ENCODE measurements at regions not wholly inside any gene's neighbourhood (a gene's known extent, or its start where the extent isn't known, plus 50 kb on each side); places are given as distances from the start of the nearest gene placed in this dataset.

DNA sequence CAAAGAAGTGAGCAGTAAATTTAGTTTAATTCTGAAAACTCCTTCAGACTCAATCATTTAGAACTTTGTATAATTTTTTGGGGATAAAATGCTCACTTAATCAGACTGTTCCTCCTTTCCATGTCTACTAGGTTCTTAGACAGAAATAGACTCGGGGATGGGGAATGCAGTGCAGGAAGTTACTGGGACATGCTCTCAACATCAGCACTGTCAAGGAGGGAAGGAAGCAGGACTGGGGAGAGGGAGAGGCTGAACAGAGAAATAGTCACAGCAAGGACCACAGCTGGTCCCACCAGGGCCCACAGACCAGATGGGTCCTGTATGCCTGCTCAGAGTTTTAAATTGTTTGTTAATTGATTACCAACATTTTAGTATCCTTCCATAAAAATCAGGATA, 310.1 kb upstream of the MSX2 start:
- no peak for DNase-seq

DNA sequence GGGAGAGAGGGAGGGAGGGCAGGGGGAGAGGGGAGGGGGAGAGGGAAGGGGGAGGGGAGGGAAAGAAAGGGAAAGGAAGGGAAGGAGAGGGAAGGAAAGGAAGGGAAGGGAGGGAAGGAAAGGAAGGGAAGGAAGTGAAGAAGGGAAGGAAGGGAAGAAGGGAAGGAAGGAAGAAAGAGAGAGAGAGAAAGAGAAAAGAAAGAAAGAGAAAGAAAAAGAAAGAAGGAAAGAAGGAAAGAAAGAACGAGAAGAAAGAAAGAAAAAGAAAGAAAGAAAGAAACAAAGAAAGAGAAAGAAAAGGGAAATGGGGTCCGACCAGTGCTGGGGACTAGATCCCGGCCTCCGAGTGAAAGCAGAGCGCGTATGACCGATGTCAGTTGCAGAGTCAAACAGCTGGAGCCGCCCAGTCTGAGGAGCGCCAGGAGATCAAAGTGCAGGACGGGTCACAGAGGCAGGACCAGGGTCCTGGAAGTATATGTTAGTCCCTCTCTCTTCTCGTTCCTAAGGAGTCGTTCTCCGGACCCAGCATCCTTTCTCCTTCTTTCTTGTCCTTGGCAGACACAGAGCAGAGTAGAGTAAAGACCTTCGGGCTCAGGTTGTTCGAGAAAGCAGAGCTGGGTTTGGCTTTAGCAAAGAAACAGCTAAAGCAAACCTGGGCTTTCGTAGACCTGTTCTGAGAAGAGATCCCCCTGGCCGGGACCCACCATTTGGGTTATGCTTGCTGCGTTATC, 305.4 kb upstream of the MSX2 start:
- no peak for DNase-seq

DNA sequence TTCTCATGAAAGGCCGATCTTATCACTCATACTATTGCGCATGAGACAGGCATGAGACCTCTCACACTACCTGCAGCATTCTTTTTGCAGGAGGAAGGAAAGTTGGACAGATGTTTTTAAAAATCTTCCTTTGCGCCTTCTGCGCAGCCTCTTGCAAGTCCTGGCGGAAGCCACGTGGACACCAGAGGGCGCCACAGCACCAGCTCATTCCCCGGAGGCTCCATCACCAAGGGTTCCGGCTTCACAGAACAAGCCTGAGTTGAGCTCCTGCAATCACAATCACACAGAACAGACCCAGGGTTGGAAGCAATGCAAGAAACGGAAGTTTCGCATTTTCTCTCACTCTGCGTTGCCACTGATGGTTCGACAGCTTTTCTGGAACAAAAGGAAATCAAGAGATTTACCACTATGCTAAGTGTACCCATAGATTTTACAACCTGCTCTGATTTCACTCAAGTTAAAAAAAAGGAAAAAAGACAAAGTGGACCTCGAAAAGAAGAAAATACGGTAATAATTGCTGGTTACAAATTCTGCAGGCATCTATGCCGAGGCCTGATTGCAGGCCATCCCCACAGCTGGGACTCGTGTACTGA, 304.7 kb upstream of the MSX2 start:
- peak; percentile 77 for DNase-seq

DNA sequence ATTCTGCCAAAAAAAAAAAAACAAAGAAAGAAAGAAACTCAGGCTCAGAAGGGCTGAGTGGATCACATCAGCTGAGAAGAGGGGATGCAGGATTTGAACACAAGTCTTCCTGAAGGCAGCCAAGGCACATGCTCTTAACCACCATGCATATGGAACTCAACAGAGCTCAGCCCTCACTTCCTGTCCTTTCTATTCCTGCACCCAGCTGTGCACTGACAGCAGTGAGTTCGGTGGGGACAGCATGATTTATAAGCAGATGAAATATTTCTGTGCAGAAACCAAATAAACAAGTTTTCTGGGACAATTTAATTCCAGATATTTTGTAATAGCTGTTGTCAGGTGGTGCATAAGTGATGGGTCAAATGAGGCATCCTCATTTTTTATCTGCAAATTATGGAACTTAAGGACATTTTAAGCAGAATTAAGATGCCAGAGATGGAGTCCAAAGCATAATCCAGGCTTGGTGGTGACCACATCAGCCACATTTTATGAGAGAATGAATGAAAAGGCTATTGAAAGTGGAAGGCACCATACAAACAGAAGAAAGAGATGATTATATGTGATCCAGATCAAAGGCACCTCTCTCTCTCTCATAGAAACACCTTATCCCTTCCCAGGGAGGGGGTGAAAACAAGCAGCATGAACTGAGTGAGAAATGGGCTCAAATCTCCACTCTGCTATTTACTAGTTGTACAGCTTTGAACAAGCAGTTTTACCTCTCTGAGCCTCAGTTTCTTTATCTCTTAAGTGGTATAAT, 303.6 kb upstream of the MSX2 start:
- no peak for DNase-seq

DNA sequence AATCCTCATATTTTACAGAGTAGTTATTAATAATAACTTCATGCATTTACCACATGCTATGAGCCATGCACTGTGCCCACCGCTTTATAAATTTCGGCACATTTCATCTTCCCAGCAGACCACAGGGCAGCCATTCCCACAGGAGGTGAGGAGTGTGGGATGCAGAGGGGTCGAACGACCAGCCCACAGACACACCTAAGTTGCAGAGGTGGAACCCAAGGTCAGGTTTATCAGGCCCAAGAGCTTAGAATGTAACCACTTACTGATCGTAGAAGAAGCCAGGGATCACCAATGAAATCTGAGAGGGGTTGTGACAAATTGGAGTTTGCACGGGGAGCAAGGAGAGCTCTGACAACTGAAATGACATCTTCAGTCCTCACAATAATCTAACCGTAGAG, 303.0 kb upstream of the MSX2 start:
- no peak for DNase-seq

DNA sequence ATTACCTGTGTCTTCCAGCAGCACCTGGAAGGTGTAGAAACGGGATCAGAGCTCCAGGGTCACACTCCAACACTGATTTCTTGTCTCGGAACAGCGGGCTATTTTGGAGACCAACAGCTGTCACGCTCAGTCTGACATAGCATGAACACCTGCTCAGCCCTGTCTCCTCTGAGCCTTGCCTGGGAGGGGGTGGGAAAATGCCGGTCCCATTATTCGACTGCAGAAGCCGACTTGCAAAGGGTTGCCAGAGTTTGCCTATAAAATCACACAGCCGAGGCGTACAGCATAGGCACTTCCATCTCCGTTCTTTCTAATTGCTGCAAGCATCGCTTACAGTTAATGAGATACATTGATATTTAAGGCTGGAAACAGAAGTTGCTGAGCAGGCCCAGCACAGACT, 300.8 kb upstream of the MSX2 start:
- DNase-seq: no peak

DNA sequence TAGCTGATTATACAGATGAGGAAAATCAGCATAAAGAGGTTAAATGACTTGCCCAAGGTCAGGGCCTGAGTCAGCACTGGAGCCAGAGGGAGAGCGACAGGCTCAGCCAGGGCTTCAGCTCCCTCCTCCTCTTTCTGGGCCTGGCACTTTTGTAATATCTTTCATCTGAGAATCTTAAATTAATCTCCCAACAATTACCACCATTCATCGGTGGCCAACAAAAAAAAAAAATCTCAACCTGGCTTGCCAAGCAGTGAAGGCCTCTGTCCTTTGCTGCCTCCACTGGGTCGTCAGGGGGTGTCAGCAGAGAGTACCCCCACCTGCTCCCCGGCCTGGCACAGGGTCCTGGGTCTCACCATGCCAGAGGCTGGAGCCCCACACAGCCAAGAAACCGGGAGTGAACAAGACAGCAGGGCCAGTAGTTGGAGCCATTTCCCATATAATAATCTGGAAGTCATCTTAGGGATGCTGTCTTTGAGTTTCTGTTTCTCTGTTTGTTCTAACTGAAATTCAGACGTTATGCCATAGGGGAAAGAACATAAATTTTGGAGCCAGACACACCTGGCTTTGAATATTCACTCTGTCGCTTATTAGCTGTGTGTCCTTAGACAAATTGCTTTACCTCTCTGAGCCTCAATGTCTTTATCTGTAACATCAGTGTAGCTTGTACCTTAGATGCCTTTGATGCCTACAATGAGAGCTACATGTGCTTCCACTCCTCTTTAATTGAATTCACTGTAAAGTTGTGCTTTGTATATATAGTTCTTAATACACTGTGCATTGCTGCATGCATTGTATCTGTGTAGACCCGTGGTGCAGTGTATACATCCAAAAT, 299.9 kb upstream of the MSX2 start:
- no peak for DNase-seq

DNA sequence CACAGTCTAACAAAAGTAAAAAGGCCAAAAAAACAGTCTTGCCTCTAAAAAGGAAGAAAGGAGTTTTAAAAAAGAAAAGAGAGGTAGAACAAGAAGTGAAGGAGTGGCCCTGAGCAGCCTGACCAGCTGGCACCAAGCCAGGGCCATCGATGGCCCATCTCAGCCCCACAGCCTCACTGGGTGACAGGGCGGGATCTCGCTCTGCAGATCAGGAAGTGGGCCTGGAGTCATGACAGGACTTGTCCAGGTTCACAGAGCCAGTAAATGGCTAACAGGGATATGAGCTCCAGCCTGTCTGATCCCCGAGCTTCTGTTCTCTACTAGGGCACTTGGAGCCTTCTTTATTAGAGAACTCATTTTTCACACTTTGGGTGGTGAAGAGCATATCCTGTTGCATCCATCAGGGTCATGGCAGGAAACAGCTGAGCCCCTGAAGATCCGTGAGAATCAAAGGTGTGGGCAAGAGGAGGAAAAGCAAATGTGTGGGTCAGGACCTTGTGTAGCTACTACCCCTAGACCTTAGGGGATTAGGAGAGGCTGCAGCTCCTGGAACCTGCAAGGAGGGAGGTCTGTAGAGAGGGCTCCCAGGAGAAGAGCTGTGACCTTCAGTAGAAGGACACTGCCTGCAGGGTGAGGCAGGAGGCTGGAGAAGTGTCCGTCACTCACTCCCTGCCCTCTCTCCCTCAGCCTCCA, 299.0 kb upstream of the MSX2 start:
- no peak for DNase-seq

DNA sequence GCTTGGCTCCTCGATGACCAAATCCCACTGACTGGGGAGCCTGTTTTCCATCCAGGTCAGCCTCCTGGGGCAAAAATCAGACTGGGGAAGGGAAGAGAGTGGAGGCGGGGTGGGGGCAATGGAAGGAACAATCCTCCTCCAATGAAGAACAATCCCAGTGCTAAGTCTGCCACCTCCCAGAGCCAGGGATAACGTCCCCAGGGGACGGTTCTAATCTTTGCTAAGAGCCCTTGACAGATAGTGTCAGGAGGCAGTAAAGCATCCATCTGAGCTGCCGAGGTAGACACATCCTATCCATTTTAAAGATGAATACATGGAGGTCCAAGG, 298.5 kb upstream of the MSX2 start:
- no peak for DNase-seq

DNA sequence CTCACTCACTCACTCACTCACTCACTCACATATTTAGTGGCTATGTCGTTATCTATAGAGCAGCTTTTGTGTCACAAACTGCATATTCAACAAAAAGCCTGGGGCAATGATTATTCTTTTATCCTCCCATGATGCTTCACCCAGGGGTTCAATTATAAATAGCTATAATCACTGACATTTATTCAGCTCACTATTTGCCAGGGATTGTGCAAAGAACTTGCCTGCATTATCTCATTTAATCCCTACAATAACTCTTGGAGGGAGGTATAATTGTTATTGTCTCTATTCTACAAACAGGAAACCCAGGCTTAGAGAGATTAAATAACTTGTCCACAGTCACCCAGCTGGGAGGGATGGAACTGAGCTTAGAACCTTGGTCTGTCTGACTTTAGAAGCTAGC, 298.0 kb upstream of the MSX2 start:
- no peak for DNase-seq

DNA sequence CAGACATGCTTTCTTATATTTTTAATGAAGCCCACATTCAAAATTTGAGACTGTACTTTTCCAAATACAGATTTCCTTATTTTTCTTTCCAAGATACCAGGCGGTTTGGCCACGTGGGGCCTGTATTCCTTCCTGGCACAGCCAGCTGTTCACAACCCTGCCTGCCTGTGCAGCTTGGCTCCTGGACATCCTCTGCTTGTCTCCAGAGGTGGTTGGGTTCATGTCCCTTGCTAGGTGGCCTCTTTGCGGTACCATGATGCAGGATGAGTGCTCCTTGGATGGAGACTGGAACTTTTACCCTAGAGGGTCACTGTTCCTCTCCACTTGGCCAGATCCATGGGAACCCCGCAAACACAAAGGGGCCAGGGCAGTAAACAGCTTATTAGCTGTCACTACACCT, 297.5 kb upstream of the MSX2 start:
- no peak for DNase-seq

DNA sequence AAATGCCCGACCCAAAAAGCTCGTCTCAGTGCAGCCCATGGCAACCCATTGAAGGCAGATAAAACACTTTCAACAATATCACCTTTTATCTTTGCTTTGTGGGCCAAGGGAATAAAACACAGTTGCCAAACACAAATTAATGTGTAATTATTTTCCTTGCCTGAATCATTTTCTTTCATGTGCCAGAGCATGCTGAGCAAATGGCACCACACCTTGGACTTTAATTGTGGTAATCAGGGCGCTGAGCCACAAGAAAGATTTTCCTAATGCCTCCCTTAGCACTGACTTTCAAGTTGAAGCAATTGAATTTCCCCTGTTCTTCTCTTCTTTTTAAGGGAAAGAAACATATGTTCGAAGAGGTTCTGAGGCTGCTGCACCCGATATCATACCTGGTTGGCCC, 297.1 kb upstream of the MSX2 start:
- no peak for DNase-seq

DNA sequence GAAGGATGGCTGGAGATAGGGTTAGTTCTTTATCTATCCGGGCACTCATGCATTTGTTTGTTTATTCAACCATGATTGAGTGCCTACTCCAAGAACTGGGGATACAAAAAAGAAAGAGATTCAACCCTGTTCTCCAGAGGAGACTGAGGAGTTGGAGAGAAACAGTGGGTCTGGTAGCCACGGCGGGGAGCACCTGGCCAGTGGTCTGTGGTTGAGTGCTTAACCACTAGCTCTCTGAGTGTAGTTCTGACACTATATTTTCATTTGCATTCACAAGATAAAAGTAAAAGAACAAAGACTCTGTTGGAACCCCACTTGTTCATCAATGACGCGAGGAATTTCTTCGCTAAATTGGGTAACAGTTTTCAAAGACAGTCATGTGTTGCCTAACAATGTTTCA, 295.5 kb upstream of the MSX2 start:
- no peak for DNase-seq

DNA sequence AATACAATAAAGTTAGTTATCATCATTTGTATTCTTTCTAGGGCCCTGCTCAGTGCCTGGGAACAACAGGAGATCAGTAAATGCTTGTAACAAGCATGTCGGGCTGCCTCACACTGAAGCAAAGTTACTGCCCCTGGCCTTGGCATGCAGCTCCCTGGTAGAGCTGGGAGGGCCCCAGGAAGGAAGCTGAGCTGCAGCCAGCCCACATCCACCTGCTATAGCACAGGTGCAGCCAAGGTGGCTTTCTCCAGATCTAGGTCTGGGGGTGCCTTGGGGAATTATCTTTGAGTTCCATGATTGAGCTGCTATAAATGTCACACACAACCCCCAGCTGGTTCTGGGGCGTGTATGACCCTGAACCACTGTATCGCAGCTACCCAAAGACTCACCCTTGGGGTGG, 293.4 kb upstream of the MSX2 start:
- no peak for DNase-seq

DNA sequence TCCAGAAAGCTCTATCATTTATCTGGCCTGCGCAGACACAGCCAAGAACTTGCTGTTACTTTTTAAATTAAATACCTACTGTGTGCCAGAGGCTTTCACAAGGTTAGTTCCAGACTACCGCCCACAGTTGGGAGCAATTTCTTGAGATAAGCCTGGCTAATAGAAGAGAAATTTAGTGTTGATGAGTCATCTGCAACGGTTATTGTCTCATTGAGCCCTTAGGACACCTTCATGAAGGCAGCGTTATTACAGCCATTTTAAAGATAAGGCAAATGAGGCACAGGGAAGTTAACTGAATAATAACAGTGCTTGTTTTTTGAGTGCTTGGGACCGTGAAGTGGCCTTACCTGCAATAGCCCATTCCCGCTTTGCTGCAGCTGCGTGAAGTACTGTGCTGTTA, 292.9 kb upstream of the MSX2 start:
- no peak for DNase-seq

DNA sequence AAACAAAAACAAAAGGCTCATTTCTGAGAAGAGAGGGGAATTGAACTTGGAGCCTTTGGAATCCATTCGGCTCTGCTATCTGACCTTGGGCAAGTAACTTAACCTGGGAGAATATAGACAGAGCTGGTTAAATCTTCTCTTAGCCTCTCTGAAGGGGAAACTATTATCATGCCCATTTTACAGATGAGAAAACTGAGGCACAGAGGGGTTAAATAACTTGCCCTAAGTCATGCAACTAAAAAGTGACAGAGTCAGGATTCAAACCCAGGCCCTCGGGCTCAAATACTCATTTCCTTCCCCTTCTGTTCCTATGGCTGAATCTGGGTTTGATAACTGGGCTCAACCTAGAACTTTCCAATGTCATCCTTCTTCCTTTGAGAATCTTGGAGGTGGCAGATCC, 291.3 kb upstream of the MSX2 start:
- no peak for DNase-seq

DNA sequence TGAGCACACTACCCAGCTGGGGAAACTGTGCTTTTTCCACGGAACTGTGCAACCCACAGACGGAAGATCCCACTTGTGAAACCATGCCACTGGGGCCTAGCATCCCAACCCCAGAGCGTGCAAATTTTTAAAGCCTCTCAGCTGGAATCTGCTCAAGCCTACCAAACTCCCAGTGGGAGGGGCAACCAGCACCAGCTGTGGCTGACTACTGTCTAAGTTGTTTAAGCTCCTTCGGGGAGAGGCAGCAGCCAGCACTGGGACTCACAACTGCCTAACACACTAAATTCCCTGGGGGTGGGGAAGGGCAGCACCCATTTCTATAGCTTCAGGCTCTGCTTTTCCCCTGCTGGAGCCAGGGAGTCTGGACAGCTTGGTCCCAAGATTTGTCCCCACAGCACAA, 287.6 kb upstream of the MSX2 start:
- DNase-seq: no peak

DNA sequence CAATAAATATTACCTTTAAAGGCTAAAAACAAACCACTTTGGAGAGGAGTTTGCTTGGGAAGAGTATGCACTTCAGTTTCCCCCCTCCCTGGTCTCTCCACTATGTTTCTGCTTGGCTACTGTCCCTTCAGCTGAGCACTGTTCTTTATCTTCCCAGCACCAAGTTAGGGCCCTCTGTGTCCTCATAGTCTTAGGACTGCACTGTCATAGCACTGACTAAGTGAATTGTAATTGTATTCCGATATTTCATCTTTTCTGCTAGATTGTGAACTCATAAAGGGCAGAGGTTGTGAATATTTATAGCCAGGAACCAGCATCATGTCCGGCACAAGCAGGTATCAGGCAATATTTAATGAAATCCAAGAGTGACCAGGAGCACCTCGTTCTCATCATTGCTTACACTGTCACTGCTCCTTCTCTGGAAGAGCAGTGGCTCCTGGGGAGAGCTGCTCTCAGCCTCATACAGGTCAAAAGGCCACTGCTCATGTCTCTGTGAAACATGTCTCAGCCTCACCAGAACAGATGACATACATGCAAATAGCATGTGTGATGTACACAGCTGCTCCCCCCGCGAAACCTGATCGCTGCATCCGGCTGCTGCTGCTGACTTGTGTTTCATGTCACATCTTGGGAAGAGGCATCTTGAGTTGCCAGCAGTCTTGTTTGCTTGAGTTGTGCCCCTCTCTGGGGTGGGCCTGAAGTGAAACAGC, 279.7 kb upstream of the MSX2 start:
- DNase-seq: no peak

DNA sequence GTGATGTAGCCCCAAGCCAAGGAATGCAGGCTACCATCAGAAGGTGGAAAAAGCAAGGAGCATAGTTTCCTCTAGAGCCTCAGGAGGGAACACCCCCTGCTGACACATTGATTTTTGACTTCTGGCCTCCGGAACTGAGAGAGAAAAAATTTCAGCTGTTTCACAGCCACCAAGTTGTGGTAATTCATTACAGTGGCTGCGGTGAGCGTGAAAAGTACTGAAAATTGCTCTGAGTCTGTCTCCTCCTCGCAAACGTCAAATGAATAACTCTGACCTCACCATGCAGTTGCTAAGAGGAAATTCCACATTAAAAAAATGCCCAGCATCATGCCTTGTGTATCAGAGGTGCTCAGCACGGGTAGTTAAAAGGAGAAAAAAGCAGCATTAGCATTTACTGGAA, 277.9 kb upstream of the MSX2 start:
- no peak for DNase-seq

DNA sequence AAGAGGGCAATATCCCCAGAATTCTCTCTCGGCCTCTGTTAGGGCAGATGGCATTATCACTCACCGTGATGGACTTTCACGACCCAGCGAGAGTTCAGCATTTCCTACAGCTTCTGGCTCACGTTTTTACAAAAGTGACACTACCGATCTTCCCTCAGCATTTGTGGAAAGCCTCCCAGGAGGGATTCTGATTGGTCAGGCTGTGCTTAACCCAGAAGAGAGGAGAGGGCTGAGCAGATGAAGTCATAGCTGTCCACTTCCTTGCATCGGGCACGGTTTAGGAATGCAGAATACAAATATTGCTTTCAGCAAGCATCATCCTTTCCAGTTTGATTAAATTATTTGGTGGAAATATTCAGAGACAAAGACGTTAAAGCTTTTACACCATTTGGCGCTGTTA, 277.4 kb upstream of the MSX2 start:
- no peak for DNase-seq

DNA sequence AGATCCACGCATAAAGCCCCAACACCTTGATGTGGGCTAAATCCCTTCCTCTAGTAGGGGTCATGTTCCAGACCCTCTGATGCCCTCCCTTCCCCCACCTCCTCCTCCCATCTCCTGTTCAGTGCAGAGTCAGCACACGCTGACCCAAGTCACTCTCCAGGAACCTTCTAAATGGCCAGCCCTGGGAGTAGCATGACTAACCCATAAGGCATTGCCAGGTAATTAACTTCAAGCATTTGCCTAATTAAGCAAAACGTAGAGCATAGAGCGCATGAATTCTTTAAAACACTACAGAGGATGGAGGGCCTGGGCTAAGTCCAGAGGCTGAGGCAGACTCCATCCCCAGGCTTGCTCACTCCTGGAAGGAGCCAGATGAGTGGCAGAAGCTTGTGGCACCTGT, 276.3 kb upstream of the MSX2 start:
- no peak for DNase-seq

DNA sequence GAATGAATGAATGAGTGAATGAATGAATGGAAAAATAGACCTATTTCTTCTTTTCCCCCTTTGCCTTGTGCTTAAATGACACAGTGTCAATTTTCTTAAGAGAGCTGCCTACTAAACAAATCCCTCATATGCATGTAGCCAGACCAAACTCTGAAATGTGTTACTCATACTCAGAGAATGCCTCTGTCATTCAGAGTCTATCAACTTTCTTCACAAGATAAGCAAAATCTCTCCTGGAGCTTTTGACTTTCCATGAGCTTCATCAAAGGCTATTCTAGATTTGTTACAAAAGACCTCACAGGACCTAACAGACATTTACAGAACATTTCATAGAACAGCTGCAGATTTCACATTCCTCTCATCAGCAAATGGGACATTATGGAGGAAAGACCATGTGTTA, 275.7 kb upstream of the MSX2 start:
- no peak for DNase-seq
